Liver (tissue), 8 donors: ENCODE measurements at regions not wholly inside any gene's neighbourhood (a gene's known extent, or its start where the extent isn't known, plus 50 kb on each side); places are given as distances from the start of the nearest gene placed in this dataset.

ENCODE experiments used
- DNase-seq: peaks from one replicate; pipeline ENCODE4 v3.0.0-alpha.2; 2017; ENCODE audit warnings: low spot score
- H3K27ac ChIP-seq, 2 donors: one replicate each; pipeline ENCODE4 v1.7.0; 2013; ENCODE audit warnings: inconsistent platforms in 2 of 2, low read length in 2 of 2, control low read depth in 1 of 2, low read depth in 1 of 2, mild to moderate bottlenecking in 1 of 2
- H3K27me3 ChIP-seq, 4 donors: one replicate each; pipeline versions ENCODE4 v1.6.1 to v1.7.0; 2013; ENCODE audit warnings: low read length in 3 of 4, inconsistent platforms in 1 of 4, mild to moderate bottlenecking in 1 of 4, moderate library complexity in 1 of 4; ENCODE audit not compliant: control insufficient read depth in 4 of 4, insufficient read depth in 4 of 4
- H3K36me3 ChIP-seq, 4 donors: one replicate each; pipeline versions ENCODE4 v1.6.1 to v1.7.0; 2013; ENCODE audit warnings: low read length in 3 of 4, mild to moderate bottlenecking in 3 of 4, low read depth in 1 of 4, moderate library complexity in 1 of 4; ENCODE audit not compliant: control insufficient read depth in 4 of 4, insufficient read depth in 3 of 4
- H3K4me1 ChIP-seq, 4 donors: one replicate each; pipeline versions ENCODE4 v1.6.1 to v1.7.0; 2013; ENCODE audit warnings: low read length in 3 of 4, mild to moderate bottlenecking in 3 of 4, moderate library complexity in 1 of 4; ENCODE audit not compliant: control insufficient read depth in 4 of 4, insufficient read depth in 4 of 4
- H3K4me3 ChIP-seq, 3 donors: one replicate each; pipeline versions ENCODE4 v1.6.1 to v1.7.0; 2013; ENCODE audit warnings: low read length in 3 of 3, control low read depth in 1 of 3, low read depth in 1 of 3, mild to moderate bottlenecking in 1 of 3
- H3K9ac ChIP-seq, 2 donors: one replicate each; pipeline ENCODE4 v1.7.0; 2013; ENCODE audit warnings: low read length in 2 of 2, mild to moderate bottlenecking in 2 of 2, moderate library complexity in 2 of 2, control low read depth in 1 of 2, low read depth in 1 of 2
- H3K9me3 ChIP-seq, 4 donors: one replicate each; pipeline versions ENCODE4 v1.6.1 to v1.7.0; 2013; ENCODE audit warnings: low read length in 3 of 4; ENCODE audit not compliant: control insufficient read depth in 4 of 4
- ATF3 ChIP-seq: IDR thresholded peaks from 2 replicates; pipeline ENCODE4 v1.6.1; 2016; ENCODE audit warnings: antibody characterized with exemption
- CTCF ChIP-seq: fragments of 150-350 bp; IDR thresholded peaks from 2 replicates; pipeline ENCODE4 v1.5.1; 2017; ENCODE audit warnings: improper control_type of control experiment, low read depth, low read length; ENCODE audit not compliant: missing input control
- EGR1 ChIP-seq, 2 donors: IDR thresholded peaks; 2 replicates each; pipeline ENCODE4 v1.6.1; 2016 to 2018; ENCODE audit warnings: antibody characterized with exemption in 2 of 2, low read depth in 2 of 2
- FOXA1 ChIP-seq: IDR thresholded peaks from 2 replicates; pipeline ENCODE4 v1.6.1; 2016; ENCODE audit warnings: antibody characterized with exemption
- FOXA2 ChIP-seq: IDR thresholded peaks from 2 replicates; pipeline ENCODE4 v1.6.1; 2016; ENCODE audit warnings: antibody characterized with exemption
- GABPA ChIP-seq, 2 donors: IDR thresholded peaks in 1 of 2; conservative IDR thresholded peaks in 1 of 2; 2 replicates each; pipeline ENCODE4 v1.6.1; 2016; ENCODE audit warnings: antibody characterized with exemption in 2 of 2, mild to moderate bottlenecking in 1 of 2, moderate library complexity in 1 of 2
- HNF4A ChIP-seq, 2 donors: conservative IDR thresholded peaks; 2 replicates each; pipeline ENCODE4 v1.6.1; 2016; ENCODE audit warnings: antibody characterized with exemption in 2 of 2, mild to moderate bottlenecking in 2 of 2
- HNF4G ChIP-seq: IDR thresholded peaks from 2 replicates; pipeline ENCODE4 v1.6.1; 2016; ENCODE audit warnings: antibody characterized with exemption
- JUND ChIP-seq, 2 donors: IDR thresholded peaks; 2 replicates each; pipeline ENCODE4 v1.6.1; 2016; ENCODE audit warnings: antibody characterized with exemption in 2 of 2
- MAX ChIP-seq: IDR thresholded peaks from 2 replicates; pipeline ENCODE4 v1.6.1; 2016; ENCODE audit warnings: antibody characterized with exemption
- NR2F2 ChIP-seq: IDR thresholded peaks from 2 replicates; pipeline ENCODE4 v1.6.1; 2016; ENCODE audit warnings: antibody characterized with exemption
- RAD21 ChIP-seq, 2 donors: IDR thresholded peaks; 2 replicates each; pipeline ENCODE4 v1.6.1; 2016; ENCODE audit warnings: antibody characterized with exemption in 2 of 2, mild to moderate bottlenecking in 2 of 2
- REST ChIP-seq: IDR thresholded peaks from 2 replicates; pipeline ENCODE4 v1.6.1; 2016; ENCODE audit warnings: antibody characterized with exemption, mild to moderate bottlenecking
- RXRA ChIP-seq, 2 donors: IDR thresholded peaks; 2 replicates each; pipeline ENCODE4 v1.6.1; 2017 to 2018; ENCODE audit warnings: antibody characterized with exemption in 2 of 2, mild to moderate bottlenecking in 1 of 2
- SP1 ChIP-seq: IDR thresholded peaks from 2 replicates; pipeline ENCODE4 v1.6.1; 2018; ENCODE audit warnings: antibody characterized with exemption, mild to moderate bottlenecking
- TAF1 ChIP-seq: conservative IDR thresholded peaks from 2 replicates; pipeline ENCODE4 v1.6.1; 2016; ENCODE audit warnings: antibody characterized with exemption, mild to moderate bottlenecking
- YY1 ChIP-seq: IDR thresholded peaks from 2 replicates; pipeline ENCODE4 v1.6.1; 2016; ENCODE audit warnings: antibody characterized with exemption, mild to moderate bottlenecking
- ZBTB33 ChIP-seq: IDR thresholded peaks from 2 replicates; pipeline ENCODE4 v1.6.1; 2016; ENCODE audit warnings: antibody characterized with exemption
- WGBS: extraction: QIAGEN DNeasy Blood & Tissue Kit; methylation state at CpG from one replicate; pipeline ENCODE4 v1.1.7; 2013; 5-methylcytosine and 5-hydroxymethylcytosine counted together
- donor health status: healthy.
- donor health status: healthy.
- donor health status: healthy.
- donor health status: healthy.
- donor health status: healthy.

GRCh38 chr9:93864032-93864431, 91.1 kb downstream of the BARX1 start:
- no peaks in the 10 kb centered on the region for H3K36me3 ChIP-seq
- no peaks in the 10 kb centered on the region for H3K4me1 ChIP-seq
- no peak overlapping the region for H3K9ac ChIP-seq
- 40% methylated on average over 12 of the region's 12 CpGs for WGBS
- H3K27me3 ChIP-seq: peaks cover 0 to 4% (median 1%) of the 10 kb centered on the region in 4 donors
- H3K4me3 ChIP-seq: no peak overlapping the region
- no peak overlapping the region for H3K27ac ChIP-seq
- no peak for DNase-seq
- H3K9me3 ChIP-seq: no peaks in the 10 kb centered on the region
- TF ChIP-seq HNF4G (no peak), FOXA2 (no peak), YY1 (no peak), NR2F2 (no peak), FOXA1 (no peak), RAD21 (IDR thresholded peaks at IDR 0.05) (no peak), SP1 (no peak), EGR1 (IDR thresholded peaks at IDR 0.05; ENCODE audit: low read depth in 2 of 2) (no peak), HNF4A (conservative IDR thresholded peaks at IDR 0.05) (no peak), TAF1 (no peak), MAX (no peak), GABPA (IDR thresholded peaks at IDR 0.05 in 1 of 2, conservative IDR thresholded peaks at IDR 0.05 in 1 of 2) (no peak), ZBTB33 (no peak), RXRA (IDR thresholded peaks at IDR 0.05) (no peak), ATF3 (no peak), REST (no peak)

GRCh38 chr9:93862877-93863545, 92.1 kb downstream of the BARX1 start:
- 83% methylated on average over 7 of the region's 7 CpGs for WGBS
- H3K9ac ChIP-seq: no peak overlapping the region
- no peak for DNase-seq
- peaks cover 0 to 4% (median 1%) of the 10 kb centered on the region in 4 donors for H3K27me3 ChIP-seq
- no peaks in the 10 kb centered on the region for H3K4me1 ChIP-seq
- H3K36me3 ChIP-seq: no peaks in the 10 kb centered on the region
- no peak overlapping the region for H3K4me3 ChIP-seq
- H3K27ac ChIP-seq: no peak overlapping the region
- no peaks in the 10 kb centered on the region for H3K9me3 ChIP-seq
- no peak for TF ChIP-seq TAF1
- TF ChIP-seq MAX: no peak
- TF ChIP-seq GABPA (IDR thresholded peaks at IDR 0.05 in 1 of 2, conservative IDR thresholded peaks at IDR 0.05 in 1 of 2): no peak
- no peak for TF ChIP-seq HNF4G
- TF ChIP-seq NR2F2: no peak
- no peak for TF ChIP-seq HNF4A (conservative IDR thresholded peaks at IDR 0.05)
- TF ChIP-seq EGR1 (IDR thresholded peaks at IDR 0.05; ENCODE audit: low read depth in 2 of 2): no peak
- no peak for TF ChIP-seq RXRA (IDR thresholded peaks at IDR 0.05)
- no peak for TF ChIP-seq FOXA2
- TF ChIP-seq RAD21 (IDR thresholded peaks at IDR 0.05): no peak
- no peak for TF ChIP-seq SP1
- TF ChIP-seq CTCF: no peak
- no peak for TF ChIP-seq REST
- TF ChIP-seq JUND (IDR thresholded peaks at IDR 0.05): no peak
- TF ChIP-seq YY1: no peak
